Kidney epithelial cell (primary cell): ENCODE measurements at regions not wholly inside any gene's neighbourhood (a gene's known extent, or its start where the extent isn't known, plus 50 kb on each side); places are given as distances from the start of the nearest gene placed in this dataset.

Experiments used
- DNase-seq: peaks from one replicate; pipeline ENCODE4 v3.0.0-alpha.2; 2010; ENCODE audit warnings: low read depth
- H3K27me3 ChIP-seq: 2 replicates; pipeline ENCODE4 v1.6.0; 2011; ENCODE audit warnings: low read length; ENCODE audit not compliant: control insufficient read depth, insufficient read depth
- H3K36me3 ChIP-seq: 2 replicates; pipeline ENCODE4 v1.5.1; 2011; ENCODE audit warnings: low read length; ENCODE audit not compliant: control insufficient read depth, insufficient read depth
- H3K4me3 ChIP-seq: 2 replicates; pipeline ENCODE4 v1.5.1; 2011; ENCODE audit warnings: low read depth, mild to moderate bottlenecking, control low read depth, low read length
- CTCF ChIP-seq: IDR thresholded peaks from 2 replicates; pipeline ENCODE4 v1.5.1; 2011; ENCODE audit warnings: mild to moderate bottlenecking, moderate library complexity, low read length, control low read depth, inconsistent platforms; ENCODE audit not compliant: insufficient read depth, poor library complexity, severe bottlenecking

- no peak for DNase-seq
- no peak overlapping the region for H3K4me3 ChIP-seq
- H3K36me3 ChIP-seq: no peaks in the 10 kb centered on the region
- no peaks in the 10 kb centered on the region for H3K27me3 ChIP-seq
- no peak for TF ChIP-seq CTCF
Observed at GRCh38 chr16:72317446-72317845, 145.5 kb upstream of the PMFBP1 start.

- no peak for TF ChIP-seq CTCF
Observed at GRCh38 chr16:72313903-72314302, 141.9 kb upstream of the PMFBP1 start.

GRCh38 chr16:72312828-72313227, 140.9 kb upstream of the PMFBP1 start:
- Histone ChIP-seq H3K4me3 (no peak overlapping the region), H3K27me3 (no peaks in the 10 kb centered on the region), H3K36me3 (no peaks in the 10 kb centered on the region)
- no peak for TF ChIP-seq CTCF
- DNase-seq: no peak

More at GRCh38 chr16:72313903-72314302, 141.9 kb upstream of the PMFBP1 start:
- Histone ChIP-seq H3K36me3 (no peaks in the 10 kb centered on the region), H3K27me3 (no peaks in the 10 kb centered on the region), H3K4me3 (no peak overlapping the region)
- DNase-seq: no peak

- H3K27me3 ChIP-seq: no peaks in the 10 kb centered on the region
- H3K4me3 ChIP-seq: no peak overlapping the region
- H3K36me3 ChIP-seq: no peaks in the 10 kb centered on the region
- DNase-seq: no peak
- TF ChIP-seq CTCF: no peak
Observed at GRCh38 chr16:72311426-72311825, 139.5 kb upstream of the PMFBP1 start.

GRCh38 chr16:72309001-72309400, 137.0 kb upstream of the PMFBP1 start:
- TF ChIP-seq CTCF: no peak
- no peak for DNase-seq
- H3K27me3 ChIP-seq: no peaks in the 10 kb centered on the region
- H3K36me3 ChIP-seq: no peaks in the 10 kb centered on the region
- no peak overlapping the region for H3K4me3 ChIP-seq

GRCh38 chr16:72308396-72308795, 136.4 kb upstream of the PMFBP1 start:
- Histone ChIP-seq H3K4me3 (no peak overlapping the region), H3K36me3 (no peaks in the 10 kb centered on the region), H3K27me3 (no peaks in the 10 kb centered on the region)
- no peak for TF ChIP-seq CTCF
- no peak for DNase-seq
